HL-60 (cell line): ENCODE measurements at regions not wholly inside any gene's neighbourhood (a gene's known extent, or its start where the extent isn't known, plus 50 kb on each side); places are given as distances from the start of the nearest gene placed in this dataset.

Source experiments
- POLR2AphosphoS5 ChIP-seq: IDR thresholded peaks from 2 replicates; pipeline ENCODE4 v1.6.1; 2012; ENCODE audit warnings: low read depth
- TF ChIP-seq, protein P1 (sequence below): IDR thresholded peaks from one replicate; pipeline ENCODE4 v1.5.1; 2011; ENCODE audit warnings: low read length, control low read depth, inconsistent platforms; ENCODE audit not compliant: insufficient read depth

DNA sequence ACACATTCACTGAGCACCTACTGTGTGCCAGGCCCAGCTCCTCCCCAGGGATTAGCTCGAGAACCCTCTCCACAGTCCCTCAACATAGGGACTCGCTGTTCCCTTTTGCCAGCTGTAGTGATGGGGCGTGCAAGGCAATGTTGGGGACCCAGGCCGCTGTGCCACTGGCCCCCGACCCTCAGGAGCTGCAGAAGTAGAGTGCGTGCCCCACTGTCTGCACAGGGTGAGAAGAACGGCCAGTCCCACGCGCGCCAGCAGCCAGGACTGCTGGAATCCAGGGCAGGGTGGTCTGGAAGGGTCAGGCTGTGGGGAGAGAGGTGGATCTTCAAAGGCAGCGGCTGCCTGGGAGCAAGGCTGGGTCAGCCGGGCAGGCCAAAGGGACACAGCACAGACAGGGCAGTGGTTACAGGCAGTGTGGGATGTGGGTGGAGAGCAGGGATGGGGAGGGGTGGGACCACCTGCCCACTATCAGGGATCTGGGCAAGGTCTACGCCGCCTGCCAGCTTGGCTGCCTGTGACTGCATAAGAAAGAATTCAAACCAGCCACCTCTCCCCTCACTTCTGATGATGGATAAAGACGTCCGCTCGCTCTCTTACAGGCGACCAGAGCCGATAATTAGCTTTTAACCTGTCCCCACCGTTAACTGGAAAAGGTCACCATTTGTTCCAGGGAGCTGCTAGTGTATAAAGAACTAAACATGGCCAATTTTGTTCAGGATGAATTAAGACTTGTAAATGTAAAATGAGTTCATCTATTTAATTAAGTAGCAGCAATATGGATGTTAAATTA, 86.7 kb upstream of the GSE1 start:
- TF ChIP-seq, protein P1, sequence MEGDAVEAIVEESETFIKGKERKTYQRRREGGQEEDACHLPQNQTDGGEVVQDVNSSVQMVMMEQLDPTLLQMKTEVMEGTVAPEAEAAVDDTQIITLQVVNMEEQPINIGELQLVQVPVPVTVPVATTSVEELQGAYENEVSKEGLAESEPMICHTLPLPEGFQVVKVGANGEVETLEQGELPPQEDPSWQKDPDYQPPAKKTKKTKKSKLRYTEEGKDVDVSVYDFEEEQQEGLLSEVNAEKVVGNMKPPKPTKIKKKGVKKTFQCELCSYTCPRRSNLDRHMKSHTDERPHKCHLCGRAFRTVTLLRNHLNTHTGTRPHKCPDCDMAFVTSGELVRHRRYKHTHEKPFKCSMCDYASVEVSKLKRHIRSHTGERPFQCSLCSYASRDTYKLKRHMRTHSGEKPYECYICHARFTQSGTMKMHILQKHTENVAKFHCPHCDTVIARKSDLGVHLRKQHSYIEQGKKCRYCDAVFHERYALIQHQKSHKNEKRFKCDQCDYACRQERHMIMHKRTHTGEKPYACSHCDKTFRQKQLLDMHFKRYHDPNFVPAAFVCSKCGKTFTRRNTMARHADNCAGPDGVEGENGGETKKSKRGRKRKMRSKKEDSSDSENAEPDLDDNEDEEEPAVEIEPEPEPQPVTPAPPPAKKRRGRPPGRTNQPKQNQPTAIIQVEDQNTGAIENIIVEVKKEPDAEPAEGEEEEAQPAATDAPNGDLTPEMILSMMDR: no peak
- no peak for TF ChIP-seq POLR2AphosphoS5
